Smooth muscle cell (in vitro differentiated cells): ENCODE measurements at regions not wholly inside any gene's neighbourhood (a gene's known extent, or its start where the extent isn't known, plus 50 kb on each side); places are given as distances from the start of the nearest gene placed in this dataset.

ENCODE experiments used
- DNase-seq: peaks from one replicate; lab custom pipeline; 2025; ENCODE audit not compliant: unreplicated experiment; lab: John Stamatoyannopoulos, UW
- H2AFZ ChIP-seq: fragments of 200-600 bp; sonication (generic); 2 replicates; pipeline ENCODE4 v1.6.0; 2016; ENCODE audit warnings: antibody characterized with exemption, low read depth, mild to moderate bottlenecking
- H3F3A ChIP-seq: fragments of 200-600 bp; sonication (generic); 2 replicates; pipeline ENCODE4 v1.6.0; 2017; ENCODE audit warnings: antibody characterized with exemption, low read depth
- H3K27ac ChIP-seq: fragments of 200-600 bp; sonication (generic); 2 replicates; pipeline ENCODE4 v1.5.1; 2016; ENCODE audit warnings: low read depth, mild to moderate bottlenecking
- H3K27me3 ChIP-seq: fragments of 200-600 bp; sonication (generic); 2 replicates; pipeline ENCODE4 v1.6.1; 2016; ENCODE audit warnings: low read depth, mild to moderate bottlenecking
- H3K36me3 ChIP-seq: fragments of 200-600 bp; sonication (generic); 2 replicates; pipeline ENCODE4 v1.5.1; 2016; ENCODE audit warnings: low read depth
- H3K4me1 ChIP-seq: fragments of 200-600 bp; sonication (generic); 2 replicates; pipeline ENCODE4 v1.5.1; 2016; ENCODE audit warnings: low read depth
- H3K4me2 ChIP-seq: fragments of 200-600 bp; sonication (generic); 2 replicates; pipeline ENCODE4 v1.6.0; 2016; ENCODE audit warnings: mild to moderate bottlenecking
- H3K4me3 ChIP-seq: fragments of 200-600 bp; sonication (generic); 2 replicates; pipeline ENCODE4 v1.5.1; 2016; ENCODE audit warnings: mild to moderate bottlenecking
- H3K79me2 ChIP-seq: fragments of 200-600 bp; sonication (generic); 2 replicates; pipeline ENCODE4 v1.6.0; 2016; ENCODE audit warnings: low read depth, mild to moderate bottlenecking
- H3K9ac ChIP-seq: fragments of 200-600 bp; sonication (generic); 2 replicates; pipeline ENCODE4 v1.6.0; 2016; ENCODE audit warnings: low read depth
- H3K9me3 ChIP-seq: fragments of 200-600 bp; sonication (generic); replicated peaks from 2 replicates; pipeline ENCODE4 v1.5.1; 2016; ENCODE audit warnings: low read depth
- H4K20me1 ChIP-seq: fragments of 200-600 bp; sonication (generic); 2 replicates; pipeline ENCODE4 v1.6.0; 2016; ENCODE audit warnings: low read depth
- CTCF ChIP-seq: fragments of 200-600 bp; sonication (generic); IDR thresholded peaks from 2 replicates; pipeline ENCODE4 v1.5.1; 2017; ENCODE audit warnings: borderline replicate concordance, mild to moderate bottlenecking, antibody characterized with exemption; ENCODE audit not compliant: insufficient read depth, poor library complexity, severe bottlenecking
- WGBS: methylation state at CpG from one replicate; pipeline ENCODE4 v1.1.7; 2016; ENCODE audit warnings: low lambda C conversion rate; 5-methylcytosine and 5-hydroxymethylcytosine counted together

- 65% methylated on average over 7 of the region's 7 CpGs for WGBS
- H3K4me2 ChIP-seq, result peak overlapping the region; percentile 29
- no peak for DNase-seq
- peaks cover 9% of the 10 kb centered on the region for H3K4me1 ChIP-seq
- H3F3A ChIP-seq, result no peaks in the 10 kb centered on the region
- H4K20me1 ChIP-seq, result no peaks in the 10 kb centered on the region
- H2AFZ ChIP-seq, result peak overlapping the region; percentile 9
- peak overlapping the region; percentile 36 for H3K27ac ChIP-seq
- no peak overlapping the region for H3K4me3 ChIP-seq
- H3K9me3 ChIP-seq, result no peaks in the 10 kb centered on the region
- no peaks in the 10 kb centered on the region for H3K27me3 ChIP-seq
- TF ChIP-seq CTCF, result no peak
- no peaks in the 10 kb centered on the region for H3K79me2 ChIP-seq
- H3K36me3 ChIP-seq, result no peaks in the 10 kb centered on the region
- H3K9ac ChIP-seq, result no peak overlapping the region
Measured at GRCh38 chr7:17523813-17524739, 225.6 kb downstream of the AHR start.

- no peak overlapping the region for H3K4me3 ChIP-seq
- no peaks in the 10 kb centered on the region for H3K27me3 ChIP-seq
- TF ChIP-seq CTCF, result no peak
- H3K9me3 ChIP-seq, result no peaks in the 10 kb centered on the region
- H3K36me3 ChIP-seq, result no peaks in the 10 kb centered on the region
- DNase-seq, result no peak
- no peaks in the 10 kb centered on the region for H4K20me1 ChIP-seq
- H3K4me2 ChIP-seq, result peak overlapping the region; percentile 29
- peaks cover 9% of the 10 kb centered on the region for H3K4me1 ChIP-seq
- H2AFZ ChIP-seq, result peak overlapping the region; percentile 9
- H3K27ac ChIP-seq, result peak overlapping the region; percentile 36
- no peaks in the 10 kb centered on the region for H3F3A ChIP-seq
- 67% methylated on average over 3 of the region's 3 CpGs for WGBS
- H3K9ac ChIP-seq, result no peak overlapping the region
- H3K79me2 ChIP-seq, result no peaks in the 10 kb centered on the region
Measured at GRCh38 chr7:17524746-17525145, 226.3 kb downstream of the AHR start.

GRCh38 chr7:17526621-17527020, 228.2 kb downstream of the AHR start:
- no peaks in the 10 kb centered on the region for H3K9me3 ChIP-seq
- peaks cover 6% of the 10 kb centered on the region for H3K4me1 ChIP-seq
- TF ChIP-seq CTCF, result no peak
- no peaks in the 10 kb centered on the region for H4K20me1 ChIP-seq
- no peak overlapping the region for H2AFZ ChIP-seq
- no peak overlapping the region for H3K9ac ChIP-seq
- no peak overlapping the region for H3K4me3 ChIP-seq
- no peak for DNase-seq
- no peak overlapping the region for H3K27ac ChIP-seq
- H3F3A ChIP-seq, result peaks cover under 1% of the 10 kb centered on the region
- no peaks in the 10 kb centered on the region for H3K79me2 ChIP-seq
- no peak overlapping the region for H3K4me2 ChIP-seq
- H3K27me3 ChIP-seq, result no peaks in the 10 kb centered on the region
- no peaks in the 10 kb centered on the region for H3K36me3 ChIP-seq

- Histone ChIP-seq H3K9ac (no peak overlapping the region), H4K20me1 (no peaks in the 10 kb centered on the region)
Measured at GRCh38 chr7:17528636-17529035, 230.2 kb downstream of the AHR start.

More at GRCh38 chr7:17528636-17529035, 230.2 kb downstream of the AHR start:
- no peak overlapping the region for H3K4me2 ChIP-seq
- no peaks in the 10 kb centered on the region for H3K36me3 ChIP-seq
- no peaks in the 10 kb centered on the region for H3K79me2 ChIP-seq
- no peaks in the 10 kb centered on the region for H3K9me3 ChIP-seq
- no peak overlapping the region for H3K27ac ChIP-seq
- H3K4me1 ChIP-seq, result peaks cover 6% of the 10 kb centered on the region
- no peak overlapping the region for H2AFZ ChIP-seq
- peaks cover 11% of the 10 kb centered on the region for H3F3A ChIP-seq
- no peak for DNase-seq
- H3K4me3 ChIP-seq, result no peak overlapping the region
- H3K27me3 ChIP-seq, result no peaks in the 10 kb centered on the region
- no peak for TF ChIP-seq CTCF
